ENCODE measurements at regions not wholly inside any gene's neighbourhood (a gene's known extent, or its start where the extent isn't known, plus 50 kb on each side); places are given as distances from the start of the nearest gene placed in this dataset.

DNA sequence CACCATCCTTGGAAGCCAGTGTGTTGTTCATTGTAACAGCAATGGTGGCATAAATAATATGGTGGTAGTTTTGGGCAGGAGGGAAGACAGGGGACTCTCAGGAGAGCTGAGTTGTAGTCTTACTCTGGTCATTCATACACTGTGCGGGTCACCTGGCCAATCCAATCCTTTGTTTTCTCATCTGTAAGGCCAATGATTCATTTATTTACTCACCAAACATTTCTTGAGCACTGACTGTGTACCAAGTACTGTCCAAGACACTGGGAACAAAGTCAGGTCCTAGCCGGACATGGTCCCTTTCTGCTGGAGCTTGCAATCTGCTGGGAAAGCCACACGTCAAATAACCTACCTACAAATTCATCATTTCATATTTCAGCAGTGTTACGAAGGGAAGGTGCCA is 302.7 kb downstream of the CYP26B1 start:
- TF ChIP-seq, protein P1, sequence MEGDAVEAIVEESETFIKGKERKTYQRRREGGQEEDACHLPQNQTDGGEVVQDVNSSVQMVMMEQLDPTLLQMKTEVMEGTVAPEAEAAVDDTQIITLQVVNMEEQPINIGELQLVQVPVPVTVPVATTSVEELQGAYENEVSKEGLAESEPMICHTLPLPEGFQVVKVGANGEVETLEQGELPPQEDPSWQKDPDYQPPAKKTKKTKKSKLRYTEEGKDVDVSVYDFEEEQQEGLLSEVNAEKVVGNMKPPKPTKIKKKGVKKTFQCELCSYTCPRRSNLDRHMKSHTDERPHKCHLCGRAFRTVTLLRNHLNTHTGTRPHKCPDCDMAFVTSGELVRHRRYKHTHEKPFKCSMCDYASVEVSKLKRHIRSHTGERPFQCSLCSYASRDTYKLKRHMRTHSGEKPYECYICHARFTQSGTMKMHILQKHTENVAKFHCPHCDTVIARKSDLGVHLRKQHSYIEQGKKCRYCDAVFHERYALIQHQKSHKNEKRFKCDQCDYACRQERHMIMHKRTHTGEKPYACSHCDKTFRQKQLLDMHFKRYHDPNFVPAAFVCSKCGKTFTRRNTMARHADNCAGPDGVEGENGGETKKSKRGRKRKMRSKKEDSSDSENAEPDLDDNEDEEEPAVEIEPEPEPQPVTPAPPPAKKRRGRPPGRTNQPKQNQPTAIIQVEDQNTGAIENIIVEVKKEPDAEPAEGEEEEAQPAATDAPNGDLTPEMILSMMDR (IDR thresholded peaks at IDR 0.05 in 2 of 3, conservative IDR thresholded peaks at IDR 0.05 in 1 of 3; ENCODE audit: control insufficient read depth in 2 of 3, extremely low read depth in 1 of 3, insufficient read depth in 1 of 3, low read depth in 3 of 3, low read length in 3 of 3) = no peak
- TF ChIP-seq ATF3 (IDR thresholded peaks at IDR 0.05; ENCODE audit: borderline replicate concordance, extremely low read depth, low read depth, low read length) = no peak
- no peak for TF ChIP-seq ATF2 (IDR thresholded peaks at IDR 0.05; ENCODE audit: low read length)
- TF ChIP-seq SMC3 (IDR thresholded peaks at IDR 0.05; ENCODE audit: borderline replicate concordance, low read length) = no peak
- TF ChIP-seq BCL11A (IDR thresholded peaks at IDR 0.05; ENCODE audit: low read depth, low read length) = no peak
- TF ChIP-seq SREBF2 (IDR thresholded peaks at IDR 0.05; ENCODE audit: low read length) = no peak
- no peak for TF ChIP-seq JUND (IDR thresholded peaks at IDR 0.05; ENCODE audit: low read depth, low read length)
- no peak for TF ChIP-seq RB1 (IDR thresholded peaks at IDR 0.05; ENCODE audit: borderline replicate concordance)
- TF ChIP-seq ETV6 (conservative IDR thresholded peaks at IDR 0.05 in 1 of 2, IDR thresholded peaks at IDR 0.05 in 1 of 2; ENCODE audit: borderline replicate concordance in 1 of 2, low read depth in 1 of 2) = no peak
- no peak for TF ChIP-seq POLR2A (IDR thresholded peaks at IDR 0.05; ENCODE audit: low read depth, low read length)
- no peak for TF ChIP-seq CHD4 (IDR thresholded peaks at IDR 0.05)
- TF ChIP-seq CHD2 (IDR thresholded peaks at IDR 0.05; ENCODE audit: borderline replicate concordance, low read depth, low read length) = no peak

Data from GM12878 (cell line).